Adrenal gland (tissue), 5 donors: ENCODE measurements at regions not wholly inside any gene's neighbourhood (a gene's known extent, or its start where the extent isn't known, plus 50 kb on each side); places are given as distances from the start of the nearest gene placed in this dataset.

Experiments
- POLR2A ChIP-seq, 2 donors: fragments of 450-650 bp; IDR thresholded peaks; one replicate each; pipeline ENCODE4 v1.6.1; 2017; ENCODE audit warnings: antibody characterized with exemption in 2 of 2, mild to moderate bottlenecking in 2 of 2, moderate library complexity in 1 of 2
- TF ChIP-seq, protein P1 (sequence below), 6 experiments: fragments of 450-650 bp in 4 of 6; fragments of 200-600 bp in 2 of 6; sonication (generic) in 1 of 6; IDR thresholded peaks; 1 replicate in 5 of 6; 2 replicates in 1 of 6; pipeline versions ENCODE4 v1.5.1 to v1.8.0; 2016 to 2021; ENCODE audit warnings: antibody characterized with exemption in 6 of 6, mild to moderate bottlenecking in 2 of 6, moderate library complexity in 1 of 6
- donor health status: DM: no; HTN: no; CAD: no.

DNA sequence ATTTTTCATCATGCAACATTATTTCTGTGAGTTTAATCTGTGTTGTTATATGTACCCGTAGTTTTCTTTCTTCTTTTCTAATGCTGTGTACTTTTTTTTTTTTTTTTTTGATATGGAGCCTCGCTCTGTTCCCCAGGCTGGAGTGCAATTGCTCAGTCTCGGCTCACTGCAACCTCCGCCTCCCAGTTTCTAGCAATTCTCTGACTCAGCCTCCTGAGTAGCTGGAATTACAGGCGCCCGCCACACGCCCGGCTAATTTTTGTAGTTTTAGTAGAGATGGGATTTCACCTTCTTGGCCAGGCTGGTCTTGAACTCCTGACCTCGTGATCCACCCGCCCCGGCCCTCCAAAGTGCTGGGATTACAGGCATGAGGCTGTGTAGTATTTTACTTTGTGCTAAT lies 155.4 kb downstream of the GALR1 start:
- no peak for TF ChIP-seq POLR2A (IDR thresholded peaks at IDR 0.05)
- TF ChIP-seq, protein P1, sequence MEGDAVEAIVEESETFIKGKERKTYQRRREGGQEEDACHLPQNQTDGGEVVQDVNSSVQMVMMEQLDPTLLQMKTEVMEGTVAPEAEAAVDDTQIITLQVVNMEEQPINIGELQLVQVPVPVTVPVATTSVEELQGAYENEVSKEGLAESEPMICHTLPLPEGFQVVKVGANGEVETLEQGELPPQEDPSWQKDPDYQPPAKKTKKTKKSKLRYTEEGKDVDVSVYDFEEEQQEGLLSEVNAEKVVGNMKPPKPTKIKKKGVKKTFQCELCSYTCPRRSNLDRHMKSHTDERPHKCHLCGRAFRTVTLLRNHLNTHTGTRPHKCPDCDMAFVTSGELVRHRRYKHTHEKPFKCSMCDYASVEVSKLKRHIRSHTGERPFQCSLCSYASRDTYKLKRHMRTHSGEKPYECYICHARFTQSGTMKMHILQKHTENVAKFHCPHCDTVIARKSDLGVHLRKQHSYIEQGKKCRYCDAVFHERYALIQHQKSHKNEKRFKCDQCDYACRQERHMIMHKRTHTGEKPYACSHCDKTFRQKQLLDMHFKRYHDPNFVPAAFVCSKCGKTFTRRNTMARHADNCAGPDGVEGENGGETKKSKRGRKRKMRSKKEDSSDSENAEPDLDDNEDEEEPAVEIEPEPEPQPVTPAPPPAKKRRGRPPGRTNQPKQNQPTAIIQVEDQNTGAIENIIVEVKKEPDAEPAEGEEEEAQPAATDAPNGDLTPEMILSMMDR (IDR thresholded peaks at IDR 0.05), result no peak
